Panc1 (cell line): ENCODE measurements at regions not wholly inside any gene's neighbourhood (a gene's known extent, or its start where the extent isn't known, plus 50 kb on each side); places are given as distances from the start of the nearest gene placed in this dataset.

Source experiments
- ATAC-seq: fragments of 200-7000 bp; cut with Tn5 transposase; 2 replicates; pipeline ENCODE4 v1.9.1; 2020; ENCODE audit warnings: mild to moderate bottlenecking, moderate library complexity
- BruUV-seq: library from RNA; stranded (reverse); fragments of 400-500 nt; replicated peaks from 2 replicates; lab custom pipeline; 2021; lab: Mats Ljungman, UMichigan
- CTCF ChIA-PET: fragments of 300-600 bp; sonication (Branson Sonifier 250); formaldehyde crosslinking; loops from one replicate; lab custom pipeline; 2022; ENCODE audit warnings: antibody characterized with exemption; lab: Charles Lee
- POLR2A ChIA-PET: fragments of 300-600 bp; sonication (Branson Sonifier 250); formaldehyde crosslinking; loops from one replicate; lab custom pipeline; 2022; ENCODE audit warnings: antibody characterized with exemption; lab: Charles Lee
- DNase-seq: peaks from one replicate; pipeline ENCODE4 v3.0.0-alpha.2; 2010; ENCODE audit warnings: low read depth, low spot score
- H3K27ac ChIP-seq: 2 replicates; pipeline ENCODE4 v1.5.1; 2011; ENCODE audit warnings: mild to moderate bottlenecking, low read length, inconsistent platforms
- H3K27me3 ChIP-seq: fragments of 200-500 bp; sonication (Bioruptor generic); 2 replicates; pipeline ENCODE4 v1.6.0; 2014; ENCODE audit warnings: low read length, inconsistent platforms; ENCODE audit not compliant: control insufficient read depth, insufficient read depth
- H3K36me3 ChIP-seq: fragments of 200-500 bp; sonication (Bioruptor generic); 2 replicates; pipeline ENCODE4 v1.5.1; 2014; ENCODE audit warnings: inconsistent platforms, mild to moderate bottlenecking, low read length, moderate library complexity; ENCODE audit not compliant: control insufficient read depth, insufficient read depth
- H3K4me1 ChIP-seq: 2 replicates; pipeline ENCODE4 v1.5.1; 2011; ENCODE audit warnings: inconsistent platforms, mild to moderate bottlenecking, low read length, moderate library complexity; ENCODE audit not compliant: control insufficient read depth, insufficient read depth
- H3K4me3 ChIP-seq, 2 experiments: 2 replicates each; pipeline ENCODE4 v1.5.1; 2011 to 2012; ENCODE audit warnings: low read depth in 2 of 2, low read length in 2 of 2, mild to moderate bottlenecking in 2 of 2, inconsistent platforms in 1 of 2, moderate library complexity in 1 of 2
- H3K9me3 ChIP-seq: fragments of 200-500 bp; sonication (Bioruptor generic); 2 replicates; pipeline ENCODE4 v1.5.1; 2014; ENCODE audit warnings: low read depth, mild to moderate bottlenecking, inconsistent platforms, low read length, moderate library complexity; ENCODE audit not compliant: control insufficient read depth, insufficient read depth
- POLR2AphosphoS5 ChIP-seq: IDR thresholded peaks from 2 replicates; pipeline ENCODE4 v1.6.1; 2012; ENCODE audit warnings: mild to moderate bottlenecking, low read depth, low read length, moderate library complexity
- SIN3A ChIP-seq: IDR thresholded peaks from 2 replicates; pipeline ENCODE4 v1.6.1; 2012; ENCODE audit warnings: low read depth, mild to moderate bottlenecking, low read length, moderate library complexity, borderline replicate concordance; ENCODE audit not compliant: insufficient read depth
- TCF7L2 ChIP-seq: IDR thresholded peaks from 2 replicates; pipeline ENCODE4 v1.6.1; 2011; ENCODE audit warnings: mild to moderate bottlenecking, low read depth, low read length, inconsistent platforms
- in situ Hi-C: cut with HindIII; loops from 2 replicates; pipeline ENCODE4 v1.10.0; 2016; ENCODE audit warnings: low sequenced_read_pairs, low pct_unique_long_range_greater_than_20kb
- intact Hi-C: fragments of 100-400 bp; cut with micrococcal nuclease; formaldehyde crosslinking; loops from one replicate; pipeline ENCODE4 v1.10.0; 2022; ENCODE audit not compliant: unreplicated experiment
- TF ChIP-seq, protein P1 (sequence below): fragments of 450-650 bp; IDR thresholded peaks from 2 replicates; pipeline ENCODE4 v1.5.1; 2017; ENCODE audit warnings: mild to moderate bottlenecking
- TF ChIP-seq, protein P2 (sequence below), 2 experiments: IDR thresholded peaks; 2 replicates each; pipeline ENCODE4 v1.6.1; 2011 to 2012; ENCODE audit warnings: low read depth in 2 of 2, control low read depth in 1 of 2, low read length in 1 of 2, mild to moderate bottlenecking in 1 of 2, moderate library complexity in 1 of 2; ENCODE audit not compliant: insufficient read depth in 1 of 2

DNA sequence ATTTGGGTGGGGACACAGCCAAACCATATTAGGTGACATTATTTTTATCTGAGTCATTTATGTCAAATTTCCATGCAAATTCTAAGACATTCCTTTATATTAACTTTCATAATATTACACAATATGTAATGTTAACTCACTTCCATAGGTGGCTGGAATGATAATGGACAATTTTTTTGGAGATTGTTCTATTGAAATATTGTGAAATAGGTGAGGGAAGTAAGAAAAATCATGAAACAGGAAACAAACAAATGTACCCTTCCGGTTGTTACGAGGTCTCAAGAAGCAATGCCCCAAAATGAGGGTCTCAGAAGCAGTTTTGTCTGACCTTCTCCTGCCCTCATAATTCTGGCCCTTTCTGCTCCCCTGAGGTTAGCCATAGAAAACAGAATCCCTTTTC, 306.5 kb downstream of the HDGFL1 start:
- no peak overlapping the region for H3K27ac ChIP-seq
- intact Hi-C loops (no loop called here), in situ Hi-C loops (no loop called here)
- DNase-seq (no peak), ATAC-seq (no peak)
- H3K9me3 ChIP-seq = no peaks in the 10 kb centered on the region
- no peaks in the 10 kb centered on the region for H3K27me3 ChIP-seq
- ChIA-PET CTCF (no interaction called here), POLR2A (no interaction called here)
- no peaks in the 10 kb centered on the region for H3K36me3 ChIP-seq
- TF ChIP-seq, protein P1, sequence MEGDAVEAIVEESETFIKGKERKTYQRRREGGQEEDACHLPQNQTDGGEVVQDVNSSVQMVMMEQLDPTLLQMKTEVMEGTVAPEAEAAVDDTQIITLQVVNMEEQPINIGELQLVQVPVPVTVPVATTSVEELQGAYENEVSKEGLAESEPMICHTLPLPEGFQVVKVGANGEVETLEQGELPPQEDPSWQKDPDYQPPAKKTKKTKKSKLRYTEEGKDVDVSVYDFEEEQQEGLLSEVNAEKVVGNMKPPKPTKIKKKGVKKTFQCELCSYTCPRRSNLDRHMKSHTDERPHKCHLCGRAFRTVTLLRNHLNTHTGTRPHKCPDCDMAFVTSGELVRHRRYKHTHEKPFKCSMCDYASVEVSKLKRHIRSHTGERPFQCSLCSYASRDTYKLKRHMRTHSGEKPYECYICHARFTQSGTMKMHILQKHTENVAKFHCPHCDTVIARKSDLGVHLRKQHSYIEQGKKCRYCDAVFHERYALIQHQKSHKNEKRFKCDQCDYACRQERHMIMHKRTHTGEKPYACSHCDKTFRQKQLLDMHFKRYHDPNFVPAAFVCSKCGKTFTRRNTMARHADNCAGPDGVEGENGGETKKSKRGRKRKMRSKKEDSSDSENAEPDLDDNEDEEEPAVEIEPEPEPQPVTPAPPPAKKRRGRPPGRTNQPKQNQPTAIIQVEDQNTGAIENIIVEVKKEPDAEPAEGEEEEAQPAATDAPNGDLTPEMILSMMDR = no peak
- TF ChIP-seq POLR2AphosphoS5 (no peak), SIN3A (no peak), TCF7L2 (no peak)
- TF ChIP-seq, protein P2, sequence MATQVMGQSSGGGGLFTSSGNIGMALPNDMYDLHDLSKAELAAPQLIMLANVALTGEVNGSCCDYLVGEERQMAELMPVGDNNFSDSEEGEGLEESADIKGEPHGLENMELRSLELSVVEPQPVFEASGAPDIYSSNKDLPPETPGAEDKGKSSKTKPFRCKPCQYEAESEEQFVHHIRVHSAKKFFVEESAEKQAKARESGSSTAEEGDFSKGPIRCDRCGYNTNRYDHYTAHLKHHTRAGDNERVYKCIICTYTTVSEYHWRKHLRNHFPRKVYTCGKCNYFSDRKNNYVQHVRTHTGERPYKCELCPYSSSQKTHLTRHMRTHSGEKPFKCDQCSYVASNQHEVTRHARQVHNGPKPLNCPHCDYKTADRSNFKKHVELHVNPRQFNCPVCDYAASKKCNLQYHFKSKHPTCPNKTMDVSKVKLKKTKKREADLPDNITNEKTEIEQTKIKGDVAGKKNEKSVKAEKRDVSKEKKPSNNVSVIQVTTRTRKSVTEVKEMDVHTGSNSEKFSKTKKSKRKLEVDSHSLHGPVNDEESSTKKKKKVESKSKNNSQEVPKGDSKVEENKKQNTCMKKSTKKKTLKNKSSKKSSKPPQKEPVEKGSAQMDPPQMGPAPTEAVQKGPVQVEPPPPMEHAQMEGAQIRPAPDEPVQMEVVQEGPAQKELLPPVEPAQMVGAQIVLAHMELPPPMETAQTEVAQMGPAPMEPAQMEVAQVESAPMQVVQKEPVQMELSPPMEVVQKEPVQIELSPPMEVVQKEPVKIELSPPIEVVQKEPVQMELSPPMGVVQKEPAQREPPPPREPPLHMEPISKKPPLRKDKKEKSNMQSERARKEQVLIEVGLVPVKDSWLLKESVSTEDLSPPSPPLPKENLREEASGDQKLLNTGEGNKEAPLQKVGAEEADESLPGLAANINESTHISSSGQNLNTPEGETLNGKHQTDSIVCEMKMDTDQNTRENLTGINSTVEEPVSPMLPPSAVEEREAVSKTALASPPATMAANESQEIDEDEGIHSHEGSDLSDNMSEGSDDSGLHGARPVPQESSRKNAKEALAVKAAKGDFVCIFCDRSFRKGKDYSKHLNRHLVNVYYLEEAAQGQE (IDR thresholded peaks at IDR 0.05; ENCODE audit: insufficient read depth in 1 of 2, low read depth in 2 of 2, low read length in 1 of 2) = no peak
- BruUV-seq = no TSS peak
- H3K4me3 ChIP-seq = no peak overlapping the region
- no peaks in the 10 kb centered on the region for H3K4me1 ChIP-seq

DNA sequence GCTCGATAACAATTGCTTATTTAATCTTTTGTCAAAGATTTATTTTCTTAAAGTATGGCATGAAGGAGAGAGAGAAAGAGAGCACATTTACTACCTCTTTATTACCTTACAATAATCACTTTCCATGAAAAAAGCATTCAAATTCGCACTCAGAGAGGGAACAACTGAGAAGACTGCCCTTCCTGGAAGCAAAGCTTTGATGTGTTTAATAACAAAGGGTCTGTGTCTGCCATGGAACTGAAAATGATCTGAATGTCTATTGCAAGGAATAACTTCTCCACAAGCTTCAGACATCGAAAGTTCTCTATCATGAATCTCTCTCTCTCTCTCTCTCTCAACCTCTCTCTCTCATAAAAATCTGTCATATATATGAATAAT, 308.9 kb downstream of the HDGFL1 start:
- ChIA-PET POLR2A (interaction anchor here (0.7 kb wide), 1 partner anchor 12 kb away, joined by 3 read pairs; no protein-coding TSS in a partner anchor), CTCF (no interaction called here)
- H3K4me3 ChIP-seq = no peak overlapping the region
- BruUV-seq = no TSS peak
- no peak overlapping the region; the same call in 1 of the 2 replicates for H3K27ac ChIP-seq
- intact Hi-C loops = no loop called here
- TF ChIP-seq, protein P1 = no peak
- TF ChIP-seq, protein P2 (IDR thresholded peaks at IDR 0.05; ENCODE audit: insufficient read depth in 1 of 2, low read depth in 2 of 2, low read length in 1 of 2) = no peak
- TF ChIP-seq POLR2AphosphoS5 (no peak), SIN3A (no peak), TCF7L2 (no peak)
- no peak for ATAC-seq
- no peaks in the 10 kb centered on the region for H3K4me1 ChIP-seq
- in situ Hi-C loops = no loop called here
- H3K27me3 ChIP-seq = no peaks in the 10 kb centered on the region
- no peaks in the 10 kb centered on the region for H3K36me3 ChIP-seq
- no peaks in the 10 kb centered on the region for H3K9me3 ChIP-seq
- no peak for DNase-seq
